ENCODE measurements at regions not wholly inside any gene's neighbourhood (a gene's known extent, or its start where the extent isn't known, plus 50 kb on each side); places are given as distances from the start of the nearest gene placed in this dataset.

GRCh38 chr10:123580426-123580825 lies 85.7 kb upstream of the GPR26 start:
- POLR2A ChIA-PET, result no interaction called here
- no peak for TF ChIP-seq FOXK2 (IDR thresholded peaks at IDR 0.05)
- TF ChIP-seq SUZ12 (IDR thresholded peaks at IDR 0.05), result no peak
- TF ChIP-seq HDGF (IDR thresholded peaks at IDR 0.05; ENCODE audit: borderline replicate concordance), result no peak
- TF ChIP-seq PKNOX1 (IDR thresholded peaks at IDR 0.05), result no peak
- no peak for TF ChIP-seq LEF1 (IDR thresholded peaks at IDR 0.05; ENCODE audit: borderline replicate concordance)
- TF ChIP-seq FOXM1 (IDR thresholded peaks at IDR 0.05; ENCODE audit: borderline replicate concordance), result no peak
- TF ChIP-seq NFRKB (IDR thresholded peaks at IDR 0.05), result no peak
- TF ChIP-seq TARDBP (IDR thresholded peaks at IDR 0.05), result no peak
- no peak for TF ChIP-seq SP1 (IDR thresholded peaks at IDR 0.05)
- no peak for TF ChIP-seq ARNT (IDR thresholded peaks at IDR 0.05)
- TF ChIP-seq FOXA1 (IDR thresholded peaks at IDR 0.05), result no peak
- no peak for TF ChIP-seq ELF4 (IDR thresholded peaks at IDR 0.05)
- no peak for TF ChIP-seq CTBP1 (IDR thresholded peaks at IDR 0.05; ENCODE audit: borderline replicate concordance)
- DNase-seq (ENCODE audit: extremely low spot score), result no peak
- CTCF ChIA-PET, result interaction anchor here (0.6 kb wide), 1 partner anchor 49 kb away, joined by 3 read pairs; no protein-coding TSS in a partner anchor

- no peak for DNase-seq (ENCODE audit: extremely low spot score)
- CTCF ChIA-PET, result interaction anchor here (0.8 to 2.2 kb wide), 4 partner anchors 8 to 538 kb away, joined by 4 to 11 read pairs (median 8); no protein-coding TSS in a partner anchor
- no peak for TF ChIP-seq LEF1 (IDR thresholded peaks at IDR 0.05; ENCODE audit: borderline replicate concordance)
- no peak for TF ChIP-seq PKNOX1 (IDR thresholded peaks at IDR 0.05)
- no peak for TF ChIP-seq FOXM1 (IDR thresholded peaks at IDR 0.05; ENCODE audit: borderline replicate concordance)
- no peak for TF ChIP-seq NFRKB (IDR thresholded peaks at IDR 0.05)
- no peak for TF ChIP-seq FOXA1 (IDR thresholded peaks at IDR 0.05)
- no peak for TF ChIP-seq FOXK2 (IDR thresholded peaks at IDR 0.05)
- no peak for TF ChIP-seq SP1 (IDR thresholded peaks at IDR 0.05)
- TF ChIP-seq BHLHE40 (IDR thresholded peaks at IDR 0.05; ENCODE audit: borderline replicate concordance), result no peak
- TF ChIP-seq ARNT (IDR thresholded peaks at IDR 0.05), result no peak
- POLR2A ChIA-PET, result no interaction called here
Observed at GRCh38 chr10:123581656-123582055, 84.5 kb upstream of the GPR26 start.

- ChIA-PET POLR2A (no interaction called here), CTCF (interaction anchor here (0.8 to 2.2 kb wide), 6 partner anchors 9 to 539 kb away, joined by 3 to 11 read pairs (median 6); no protein-coding TSS in a partner anchor)
- TF ChIP-seq SP1 (IDR thresholded peaks at IDR 0.05) (no peak), FOXA1 (IDR thresholded peaks at IDR 0.05) (no peak), L3MBTL2 (conservative IDR thresholded peaks at IDR 0.05) (no peak), CTBP1 (IDR thresholded peaks at IDR 0.05; ENCODE audit: borderline replicate concordance) (no peak), SUZ12 (IDR thresholded peaks at IDR 0.05) (no peak), TARDBP (IDR thresholded peaks at IDR 0.05) (no peak), FOXM1 (IDR thresholded peaks at IDR 0.05; ENCODE audit: borderline replicate concordance) (no peak), ARNT (IDR thresholded peaks at IDR 0.05) (no peak), ELF4 (IDR thresholded peaks at IDR 0.05) (no peak), ZNF384 (IDR thresholded peaks at IDR 0.05) (no peak), FOXK2 (IDR thresholded peaks at IDR 0.05) (no peak), PKNOX1 (IDR thresholded peaks at IDR 0.05) (no peak), LEF1 (IDR thresholded peaks at IDR 0.05; ENCODE audit: borderline replicate concordance) (no peak)
- peak; percentile 82 for DNase-seq (ENCODE audit: extremely low spot score)
Observed at GRCh38 chr10:123582084-123582989, 83.8 kb upstream of the GPR26 start.

- POLR2A ChIA-PET, result no interaction called here
- CTCF ChIA-PET, result interaction anchor here (0.5 to 2.2 kb wide), 4 partner anchors 10 to 387 kb away, joined by 3 to 11 read pairs (median 7); no protein-coding TSS in a partner anchor
- TF ChIP-seq BHLHE40 (IDR thresholded peaks at IDR 0.05; ENCODE audit: borderline replicate concordance) (no peak), LEF1 (IDR thresholded peaks at IDR 0.05; ENCODE audit: borderline replicate concordance) (no peak), ZNF384 (IDR thresholded peaks at IDR 0.05) (no peak), SP1 (IDR thresholded peaks at IDR 0.05) (no peak), HDGF (IDR thresholded peaks at IDR 0.05; ENCODE audit: borderline replicate concordance) (no peak), SUZ12 (IDR thresholded peaks at IDR 0.05) (no peak), PKNOX1 (IDR thresholded peaks at IDR 0.05) (no peak), CTBP1 (IDR thresholded peaks at IDR 0.05; ENCODE audit: borderline replicate concordance) (no peak), ARNT (IDR thresholded peaks at IDR 0.05) (no peak), FOXM1 (IDR thresholded peaks at IDR 0.05; ENCODE audit: borderline replicate concordance) (no peak)
- peak; percentile 86 for DNase-seq (ENCODE audit: extremely low spot score)
Observed at GRCh38 chr10:123583639-123584418, 82.3 kb upstream of the GPR26 start.

- ChIA-PET CTCF (interaction anchor here (0.5 to 0.8 kb wide), 2 partner anchors 259 to 386 kb away, joined by 3 read pairs; no protein-coding TSS in a partner anchor), POLR2A (no interaction called here)
- TF ChIP-seq ARNT (IDR thresholded peaks at IDR 0.05) (no peak), ZNF384 (IDR thresholded peaks at IDR 0.05) (no peak), FOXA1 (IDR thresholded peaks at IDR 0.05) (no peak), SP1 (IDR thresholded peaks at IDR 0.05) (no peak), CTBP1 (IDR thresholded peaks at IDR 0.05; ENCODE audit: borderline replicate concordance) (no peak), LEF1 (IDR thresholded peaks at IDR 0.05; ENCODE audit: borderline replicate concordance) (no peak), HDGF (IDR thresholded peaks at IDR 0.05; ENCODE audit: borderline replicate concordance) (no peak), BHLHE40 (IDR thresholded peaks at IDR 0.05; ENCODE audit: borderline replicate concordance) (no peak)
- DNase-seq (ENCODE audit: extremely low spot score), result no peak
Observed at GRCh38 chr10:123584419-123584775, 81.8 kb upstream of the GPR26 start.

All from HEK293T (cell line).